ENCODE measurements at regions not wholly inside any gene's neighbourhood (a gene's known extent, or its start where the extent isn't known, plus 50 kb on each side); places are given as distances from the start of the nearest gene placed in this dataset.

DNA sequence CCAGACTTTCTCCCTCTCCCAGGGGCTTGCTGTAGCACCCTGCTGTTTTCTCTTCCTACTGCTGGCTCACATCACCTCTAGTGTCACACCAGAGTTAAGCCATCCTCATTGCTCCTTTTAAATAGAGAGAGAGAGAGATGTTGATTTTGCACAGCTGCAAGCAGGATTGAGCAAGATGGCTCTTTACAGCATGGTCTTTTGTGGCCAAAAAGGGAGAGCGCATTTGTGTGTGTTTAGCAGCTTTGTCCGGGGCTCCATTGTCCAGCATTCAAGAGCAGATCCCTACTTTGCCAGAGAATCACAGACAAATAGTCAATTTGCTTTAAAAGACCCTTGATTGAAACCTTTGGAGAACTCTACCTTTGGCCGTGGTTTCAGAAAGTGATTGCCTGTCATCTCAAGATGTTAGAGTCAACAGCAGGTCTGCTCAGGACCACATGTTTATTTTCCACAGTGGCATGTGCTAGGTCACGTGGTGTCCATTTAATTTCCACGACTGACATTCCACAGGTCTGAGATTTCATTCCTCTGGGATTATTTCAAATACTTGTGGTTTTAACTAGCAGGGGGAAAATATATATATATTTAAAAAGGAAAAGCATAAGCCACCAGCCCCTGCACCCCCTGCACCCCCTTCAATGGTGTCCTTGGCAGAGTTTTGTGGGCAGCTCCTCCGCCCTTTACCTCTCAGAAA, 359.9 kb upstream of the SLC14A2 start:
- ATAC-seq (no peak), DNase-seq (ENCODE audit: low read depth, low spot score) (no peak)
- TF ChIP-seq YY1 (IDR thresholded peaks at IDR 0.05; ENCODE audit: extremely low read depth, insufficient replicate concordance, low read depth, low read length) (no peak), CEBPB (IDR thresholded peaks at IDR 0.05; ENCODE audit: low read depth) (no peak), SP1 (IDR thresholded peaks at IDR 0.05; ENCODE audit: low read depth) (no peak), EZH2 (IDR thresholded peaks at IDR 0.05) (no peak), ELF1 (IDR thresholded peaks at IDR 0.05; ENCODE audit: borderline replicate concordance, low read depth) (no peak), EZH2phosphoT487 (IDR thresholded peaks at IDR 0.05; ENCODE audit: borderline replicate concordance) (no peak), CBX3 (IDR thresholded peaks at IDR 0.05; ENCODE audit: low read depth) (no peak), EGR1 (IDR thresholded peaks at IDR 0.05; ENCODE audit: low read depth) (no peak), ZNF274 (IDR thresholded peaks at IDR 0.05; ENCODE audit: low read depth, low read length) (no peak), TCF7L2 (IDR thresholded peaks at IDR 0.05; ENCODE audit: borderline replicate concordance, extremely low read depth, insufficient read depth, insufficient read length) (no peak), POLR2A (IDR thresholded peaks at IDR 0.05; ENCODE audit: borderline replicate concordance, extremely low read depth, insufficient read depth, insufficient read length) (no peak), FOSL1 (IDR thresholded peaks at IDR 0.05; ENCODE audit: low read depth) (no peak), ZFX (IDR thresholded peaks at IDR 0.05) (no peak), JUND (IDR thresholded peaks at IDR 0.05) (no peak), RAD21 (IDR thresholded peaks at IDR 0.05; ENCODE audit: low read depth) (no peak), SRF (IDR thresholded peaks at IDR 0.05; ENCODE audit: low read depth) (no peak)
- TF ChIP-seq, protein P1, sequence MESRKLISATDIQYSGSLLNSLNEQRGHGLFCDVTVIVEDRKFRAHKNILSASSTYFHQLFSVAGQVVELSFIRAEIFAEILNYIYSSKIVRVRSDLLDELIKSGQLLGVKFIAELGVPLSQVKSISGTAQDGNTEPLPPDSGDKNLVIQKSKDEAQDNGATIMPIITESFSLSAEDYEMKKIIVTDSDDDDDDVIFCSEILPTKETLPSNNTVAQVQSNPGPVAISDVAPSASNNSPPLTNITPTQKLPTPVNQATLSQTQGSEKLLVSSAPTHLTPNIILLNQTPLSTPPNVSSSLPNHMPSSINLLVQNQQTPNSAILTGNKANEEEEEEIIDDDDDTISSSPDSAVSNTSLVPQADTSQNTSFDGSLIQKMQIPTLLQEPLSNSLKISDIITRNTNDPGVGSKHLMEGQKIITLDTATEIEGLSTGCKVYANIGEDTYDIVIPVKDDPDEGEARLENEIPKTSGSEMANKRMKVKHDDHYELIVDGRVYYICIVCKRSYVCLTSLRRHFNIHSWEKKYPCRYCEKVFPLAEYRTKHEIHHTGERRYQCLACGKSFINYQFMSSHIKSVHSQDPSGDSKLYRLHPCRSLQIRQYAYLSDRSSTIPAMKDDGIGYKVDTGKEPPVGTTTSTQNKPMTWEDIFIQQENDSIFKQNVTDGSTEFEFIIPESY (IDR thresholded peaks at IDR 0.05; ENCODE audit: extremely low read depth, insufficient replicate concordance, low read length), result no peak
- TF ChIP-seq, protein P2, sequence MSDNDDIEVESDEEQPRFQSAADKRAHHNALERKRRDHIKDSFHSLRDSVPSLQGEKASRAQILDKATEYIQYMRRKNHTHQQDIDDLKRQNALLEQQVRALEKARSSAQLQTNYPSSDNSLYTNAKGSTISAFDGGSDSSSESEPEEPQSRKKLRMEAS (IDR thresholded peaks at IDR 0.05), result no peak
- TF ChIP-seq, protein P3, sequence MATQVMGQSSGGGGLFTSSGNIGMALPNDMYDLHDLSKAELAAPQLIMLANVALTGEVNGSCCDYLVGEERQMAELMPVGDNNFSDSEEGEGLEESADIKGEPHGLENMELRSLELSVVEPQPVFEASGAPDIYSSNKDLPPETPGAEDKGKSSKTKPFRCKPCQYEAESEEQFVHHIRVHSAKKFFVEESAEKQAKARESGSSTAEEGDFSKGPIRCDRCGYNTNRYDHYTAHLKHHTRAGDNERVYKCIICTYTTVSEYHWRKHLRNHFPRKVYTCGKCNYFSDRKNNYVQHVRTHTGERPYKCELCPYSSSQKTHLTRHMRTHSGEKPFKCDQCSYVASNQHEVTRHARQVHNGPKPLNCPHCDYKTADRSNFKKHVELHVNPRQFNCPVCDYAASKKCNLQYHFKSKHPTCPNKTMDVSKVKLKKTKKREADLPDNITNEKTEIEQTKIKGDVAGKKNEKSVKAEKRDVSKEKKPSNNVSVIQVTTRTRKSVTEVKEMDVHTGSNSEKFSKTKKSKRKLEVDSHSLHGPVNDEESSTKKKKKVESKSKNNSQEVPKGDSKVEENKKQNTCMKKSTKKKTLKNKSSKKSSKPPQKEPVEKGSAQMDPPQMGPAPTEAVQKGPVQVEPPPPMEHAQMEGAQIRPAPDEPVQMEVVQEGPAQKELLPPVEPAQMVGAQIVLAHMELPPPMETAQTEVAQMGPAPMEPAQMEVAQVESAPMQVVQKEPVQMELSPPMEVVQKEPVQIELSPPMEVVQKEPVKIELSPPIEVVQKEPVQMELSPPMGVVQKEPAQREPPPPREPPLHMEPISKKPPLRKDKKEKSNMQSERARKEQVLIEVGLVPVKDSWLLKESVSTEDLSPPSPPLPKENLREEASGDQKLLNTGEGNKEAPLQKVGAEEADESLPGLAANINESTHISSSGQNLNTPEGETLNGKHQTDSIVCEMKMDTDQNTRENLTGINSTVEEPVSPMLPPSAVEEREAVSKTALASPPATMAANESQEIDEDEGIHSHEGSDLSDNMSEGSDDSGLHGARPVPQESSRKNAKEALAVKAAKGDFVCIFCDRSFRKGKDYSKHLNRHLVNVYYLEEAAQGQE (IDR thresholded peaks at IDR 0.05; ENCODE audit: low read depth), result no peak
- Histone ChIP-seq H3K9ac (ENCODE audit: low read length) (no peak overlapping the region), H3K36me3 (ENCODE audit: control insufficient read depth in 1 of 2, insufficient read depth in 2 of 2, low read length in 2 of 2) (no peaks in the 10 kb centered on the region), H4K20me1 (ENCODE audit: insufficient read depth) (no peaks in the 10 kb centered on the region), H3K4me3 (replicated peaks in 1 of 2; ENCODE audit: low read depth in 1 of 2, low read length in 2 of 2) (no peak overlapping the region), H3K27ac (ENCODE audit: low read depth, low read length) (no peak overlapping the region), H3K79me2 (ENCODE audit: insufficient read depth, low read length) (no peaks in the 10 kb centered on the region), H3K4me1 (ENCODE audit: control insufficient read depth in 1 of 2, insufficient read depth in 2 of 2, low read length in 2 of 2) (no peaks in the 10 kb centered on the region), H3K9me3 (ENCODE audit: control insufficient read depth in 1 of 2, insufficient read depth in 1 of 2, low read depth in 1 of 2, low read length in 2 of 2) (peaks cover 0 to 12% of the 10 kb centered on the region in 2 experiments; a peak in 2 of 4 replicates), H3K27me3 (ENCODE audit: insufficient read depth, low read length) (no peaks in the 10 kb centered on the region), H3K9me2 (ENCODE audit: insufficient read depth) (no peaks in the 10 kb centered on the region), H2AFZ (ENCODE audit: low read depth, low read length, poor library complexity, severe bottlenecking) (no peak overlapping the region), H3K4me2 (ENCODE audit: low read length) (no peak overlapping the region)
- CTCF ChIA-PET, result no interaction called here
- RAD21 ChIA-PET (ENCODE audit: low non-redundant PET in 1 of 2, low total read pairs in 2 of 2, uncharacterized antibody in 2 of 2, unreplicated experiment in 2 of 2), result no interaction called here
- intact Hi-C loops (cut with micrococcal nuclease), result no loop called here
- POLR2A ChIA-PET, result no interaction called here
- BruUV-seq (replicated peaks), result no TSS peak
